GM13976 (cell line): ENCODE measurements at regions not wholly inside any gene's neighbourhood (a gene's known extent, or its start where the extent isn't known, plus 50 kb on each side); places are given as distances from the start of the nearest gene placed in this dataset.

Source experiments
- DNase-seq: peaks from one replicate; pipeline ENCODE4 v3.0.0; 2012; ENCODE audit warnings: low spot score
- in situ Hi-C: fragments of 300-500 bp; cut with MboI; formaldehyde crosslinking; loops from one replicate; pipeline ENCODE4 v1.12.0; 2022; ENCODE audit warnings: low sequenced_read_pairs, mixed read lengths, inconsistent platforms; ENCODE audit not compliant: unreplicated experiment
- TF ChIP-seq, protein P1 (sequence below): IDR thresholded peaks from 2 replicates; pipeline ENCODE4 v1.5.1; 2012; ENCODE audit warnings: borderline replicate concordance, mild to moderate bottlenecking; ENCODE audit not compliant: insufficient read depth; ENCODE audit errors: extremely low read depth, missing control alignments, control extremely low read depth

DNA sequence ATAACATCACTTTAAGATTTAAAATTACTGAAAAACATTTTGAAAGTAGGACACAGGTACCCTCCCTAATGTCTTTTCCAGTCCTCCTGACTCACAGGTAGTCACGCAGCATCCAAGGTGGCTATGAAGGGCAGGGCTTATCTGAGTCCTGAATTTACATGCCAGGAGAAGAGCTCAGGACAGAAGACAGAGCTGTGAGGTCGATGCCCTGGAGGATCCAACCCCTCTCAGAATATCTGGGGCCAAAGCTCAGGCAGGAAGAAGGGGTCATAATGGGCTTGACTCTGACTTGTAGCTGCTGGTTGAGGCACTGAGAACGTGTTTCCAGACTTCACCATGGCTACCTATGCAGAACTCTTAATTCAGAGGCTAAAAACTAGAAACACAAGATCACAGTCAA lies 177.5 kb downstream of the AASDH start:
- in situ Hi-C loops, result no loop called here
- no peak for DNase-seq
- TF ChIP-seq, protein P1, sequence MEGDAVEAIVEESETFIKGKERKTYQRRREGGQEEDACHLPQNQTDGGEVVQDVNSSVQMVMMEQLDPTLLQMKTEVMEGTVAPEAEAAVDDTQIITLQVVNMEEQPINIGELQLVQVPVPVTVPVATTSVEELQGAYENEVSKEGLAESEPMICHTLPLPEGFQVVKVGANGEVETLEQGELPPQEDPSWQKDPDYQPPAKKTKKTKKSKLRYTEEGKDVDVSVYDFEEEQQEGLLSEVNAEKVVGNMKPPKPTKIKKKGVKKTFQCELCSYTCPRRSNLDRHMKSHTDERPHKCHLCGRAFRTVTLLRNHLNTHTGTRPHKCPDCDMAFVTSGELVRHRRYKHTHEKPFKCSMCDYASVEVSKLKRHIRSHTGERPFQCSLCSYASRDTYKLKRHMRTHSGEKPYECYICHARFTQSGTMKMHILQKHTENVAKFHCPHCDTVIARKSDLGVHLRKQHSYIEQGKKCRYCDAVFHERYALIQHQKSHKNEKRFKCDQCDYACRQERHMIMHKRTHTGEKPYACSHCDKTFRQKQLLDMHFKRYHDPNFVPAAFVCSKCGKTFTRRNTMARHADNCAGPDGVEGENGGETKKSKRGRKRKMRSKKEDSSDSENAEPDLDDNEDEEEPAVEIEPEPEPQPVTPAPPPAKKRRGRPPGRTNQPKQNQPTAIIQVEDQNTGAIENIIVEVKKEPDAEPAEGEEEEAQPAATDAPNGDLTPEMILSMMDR, result no peak

DNA sequence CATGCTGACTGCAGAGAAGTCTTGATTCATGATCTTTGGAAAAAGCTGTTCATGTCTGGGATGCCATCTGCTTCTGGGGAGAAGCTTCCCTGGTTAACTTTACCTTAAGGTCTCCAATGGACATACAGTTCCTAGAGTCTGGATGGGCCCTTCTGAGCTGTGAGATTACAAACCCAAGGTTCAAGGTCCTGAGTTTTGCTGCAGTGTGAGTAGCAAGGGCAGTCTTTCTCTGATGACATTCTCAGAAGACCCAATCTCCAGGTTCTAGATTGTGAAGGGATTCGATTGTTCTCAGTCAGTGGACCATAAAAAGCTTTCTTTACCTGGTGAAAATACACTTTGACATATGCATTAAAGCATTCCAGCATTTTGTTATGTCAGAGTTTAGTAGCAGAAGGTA lies 179.2 kb downstream of the AASDH start:
- TF ChIP-seq, protein P1, result no peak
- no peak for DNase-seq
- in situ Hi-C loops, result no loop called here

DNA sequence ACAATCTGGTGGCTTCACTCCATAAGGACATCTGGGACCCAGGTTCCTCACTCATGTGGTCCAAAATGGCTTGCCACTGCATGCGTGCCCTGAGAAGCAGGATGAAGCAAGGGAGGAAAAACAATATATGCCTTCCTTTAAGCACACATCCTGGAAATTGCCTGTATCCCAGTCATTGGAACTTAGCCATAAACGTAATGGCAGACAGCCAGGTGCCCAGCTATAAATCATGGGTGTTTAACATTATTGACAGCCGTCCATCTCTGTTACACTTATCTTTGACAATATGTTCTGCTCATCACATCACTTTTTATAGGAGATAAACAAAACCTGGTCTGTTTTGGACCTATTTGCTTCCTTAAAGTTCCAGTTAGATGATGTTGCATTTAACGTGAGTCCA lies 181.0 kb downstream of the AASDH start:
- in situ Hi-C loops, result no loop called here

DNA sequence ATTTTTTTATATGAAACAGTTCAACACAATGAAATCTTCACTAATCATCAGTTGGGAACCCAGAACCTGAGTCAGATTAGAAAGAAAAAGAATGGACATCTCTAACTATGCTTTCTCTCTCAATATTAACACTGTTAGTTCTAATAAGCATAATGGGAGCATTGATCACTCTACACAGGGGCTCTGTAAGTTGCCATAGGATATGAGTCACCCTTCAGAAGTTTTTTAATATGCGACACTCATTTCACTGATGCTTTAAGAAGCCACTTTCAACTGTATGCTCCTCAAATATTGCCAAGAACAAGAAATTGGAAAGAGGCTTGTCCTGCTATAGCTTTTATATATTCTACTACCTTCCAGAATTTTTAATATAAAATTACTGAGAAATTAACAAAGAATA lies 187.0 kb downstream of the AASDH start:
- in situ Hi-C loops, result no loop called here
- TF ChIP-seq, protein P1, result no peak
- no peak for DNase-seq

More for the DNA sequence above, 181.0 kb downstream of the AASDH start:
- no peak for DNase-seq
- TF ChIP-seq, protein P1, result no peak

DNA sequence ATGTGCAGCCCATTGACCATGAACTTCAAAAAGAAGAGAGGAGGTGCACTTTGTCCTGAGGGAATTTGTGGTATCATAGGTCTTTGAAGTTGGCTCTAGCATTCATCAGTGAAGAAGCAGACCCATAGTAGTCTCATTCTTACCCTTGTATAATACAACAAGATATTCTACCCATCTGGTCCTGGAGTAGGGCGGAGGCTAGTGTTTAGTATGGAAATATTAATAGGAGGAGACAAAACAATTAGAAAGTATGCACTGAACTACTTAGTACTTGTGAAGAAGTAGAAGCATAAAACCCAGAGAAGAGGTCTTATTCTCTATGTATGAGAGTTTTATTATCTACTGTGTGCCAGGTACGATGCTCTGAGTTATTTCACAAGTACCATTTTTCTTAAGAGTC lies 189.0 kb downstream of the AASDH start:
- TF ChIP-seq, protein P1, result no peak
- DNase-seq, result no peak
- in situ Hi-C loops, result no loop called here

DNA sequence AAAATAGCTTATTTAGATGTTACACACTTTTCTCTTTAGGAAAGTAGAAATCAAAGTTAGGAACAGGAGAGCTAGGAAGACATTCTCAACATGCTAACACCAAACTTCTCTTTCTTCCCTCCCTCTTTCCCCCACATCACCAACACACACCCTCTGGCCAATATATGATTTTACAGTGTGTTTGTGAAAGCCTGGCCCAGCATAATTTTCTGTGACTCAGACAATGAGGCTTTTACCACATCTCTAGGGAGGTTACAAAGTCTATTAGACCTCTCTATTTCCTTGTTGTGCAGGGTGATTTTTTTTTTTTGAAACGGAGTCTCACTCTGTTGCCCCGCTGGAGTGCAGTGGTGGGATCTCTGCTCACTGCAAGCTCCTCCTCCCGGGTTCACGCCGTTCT lies 189.9 kb downstream of the AASDH start:
- in situ Hi-C loops, result no loop called here
- no peak for DNase-seq
- TF ChIP-seq, protein P1, result no peak

DNA sequence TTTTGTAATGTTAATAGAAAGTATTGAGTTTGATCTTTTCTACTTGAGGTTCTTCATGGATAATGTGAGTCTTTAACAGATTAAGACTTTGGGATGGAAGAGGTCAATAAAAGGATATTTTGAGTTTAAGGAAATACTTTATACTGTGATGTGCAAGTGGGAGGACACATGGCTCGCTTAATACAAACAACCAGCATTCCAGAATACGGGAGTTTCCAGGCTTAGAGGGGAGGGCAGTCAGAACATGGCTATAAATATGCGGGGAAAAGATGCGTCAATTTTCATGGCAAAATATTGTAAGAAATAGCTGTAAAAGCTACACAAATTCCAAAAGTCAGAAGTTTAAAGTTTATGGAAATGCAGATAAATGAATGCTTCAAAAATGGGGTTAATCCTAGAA lies 192.3 kb downstream of the AASDH start:
- no peak for DNase-seq
- in situ Hi-C loops, result no loop called here
- TF ChIP-seq, protein P1, result no peak
